OCI-LY3 (cell line): ENCODE measurements at regions not wholly inside any gene's neighbourhood (a gene's known extent, or its start where the extent isn't known, plus 50 kb on each side); places are given as distances from the start of the nearest gene placed in this dataset.

Experiments
- H2AFZ ChIP-seq: fragments of 200-600, 300-600 bp; shearing (Covaris generic); 2 replicates; pipeline ENCODE4 v1.6.0; 2014; ENCODE audit warnings: antibody characterized with exemption, low read depth, low read length
- H3K27ac ChIP-seq: fragments of 200-600, 300-600 bp; sonication (generic); 2 replicates; pipeline ENCODE4 v1.5.1; 2014; ENCODE audit warnings: mild to moderate bottlenecking, low read length, moderate library complexity, mixed read lengths
- H3K27me3 ChIP-seq: fragments of 200-600, 300-600 bp; sonication (generic); 2 replicates; pipeline ENCODE4 v1.6.1; 2014; ENCODE audit warnings: low read depth, low read length, mixed read lengths
- H3K36me3 ChIP-seq: fragments of 200-600, 300-600 bp; sonication (generic); replicated peaks from 2 replicates; pipeline ENCODE3; 2014; ENCODE audit warnings: low read depth, low read length, mixed read lengths
- H3K4me1 ChIP-seq: fragments of 300-600, 200-600 bp; sonication (generic); 2 replicates; pipeline ENCODE4 v1.6.1; 2014; ENCODE audit warnings: low read length, mixed read lengths
- H3K4me2 ChIP-seq: fragments of 200-600, 300-600 bp; sonication (generic); 2 replicates; pipeline ENCODE4 v1.6.1; 2014; ENCODE audit warnings: low read length, mixed read lengths
- H3K4me3 ChIP-seq: fragments of 300-600, 200-600 bp; sonication (generic); 2 replicates; pipeline ENCODE4 v1.5.1; 2014; ENCODE audit warnings: antibody characterized with exemption, mild to moderate bottlenecking, low read length, moderate library complexity
- H3K79me2 ChIP-seq: fragments of 300-600, 200-600 bp; shearing (Covaris generic); 2 replicates; pipeline ENCODE4 v1.6.1; 2014; ENCODE audit warnings: mild to moderate bottlenecking, low read length, mixed read lengths
- H3K9ac ChIP-seq: fragments of 300-600, 200-600 bp; shearing (Covaris generic); 2 replicates; pipeline ENCODE4 v1.6.0; 2014; ENCODE audit warnings: mild to moderate bottlenecking, low read length, moderate library complexity
- H3K9me3 ChIP-seq: fragments of 200-600, 300-600 bp; shearing (Covaris generic); 2 replicates; pipeline ENCODE4 v1.6.1; 2014; ENCODE audit warnings: low read length, mixed read lengths; ENCODE audit not compliant: insufficient read depth
- H4K20me1 ChIP-seq: fragments of 200-600, 300-600 bp; sonication (generic); 2 replicates; pipeline ENCODE4 v1.6.1; 2016; ENCODE audit warnings: low read length, mixed read lengths; ENCODE audit not compliant: insufficient read depth
- CTCF ChIP-seq: fragments of 200-600, 300-600 bp; sonication (generic); IDR thresholded peaks from 2 replicates; pipeline ENCODE4 v1.5.1; 2014; ENCODE audit warnings: antibody characterized with exemption, low read length, low read depth
- EZH2phosphoT487 ChIP-seq: fragments of 200-600 bp; shearing (Covaris generic); IDR thresholded peaks from 2 replicates; pipeline ENCODE4 v1.6.1; 2018; ENCODE audit warnings: antibody characterized with exemption, mixed run types, low read depth

GRCh38 chr2:104413890-104414289 is 440.0 kb upstream of the POU3F3 start:
- Histone ChIP-seq H3K79me2 (no peaks in the 10 kb centered on the region), H3K36me3 (no peaks in the 10 kb centered on the region), H3K27ac (no peak overlapping the region), H3K4me1 (no peaks in the 10 kb centered on the region), H3K27me3 (no peaks in the 10 kb centered on the region), H4K20me1 (no peaks in the 10 kb centered on the region), H3K4me3 (no peak overlapping the region), H3K9ac (no peak overlapping the region), H2AFZ (no peak overlapping the region), H3K4me2 (no peak overlapping the region), H3K9me3 (no peaks in the 10 kb centered on the region)
- TF ChIP-seq EZH2phosphoT487 (no peak), CTCF (no peak)

- TF ChIP-seq EZH2phosphoT487, result no peak
- TF ChIP-seq CTCF, result no peak
- no peaks in the 10 kb centered on the region for H3K4me1 ChIP-seq
- H3K9ac ChIP-seq, result no peak overlapping the region
- no peak overlapping the region for H3K27ac ChIP-seq
- no peak overlapping the region for H3K4me2 ChIP-seq
- H3K4me3 ChIP-seq, result no peak overlapping the region
- H3K79me2 ChIP-seq, result no peaks in the 10 kb centered on the region
- no peaks in the 10 kb centered on the region for H3K36me3 ChIP-seq
- H3K9me3 ChIP-seq, result no peaks in the 10 kb centered on the region
- no peak overlapping the region for H2AFZ ChIP-seq
- no peaks in the 10 kb centered on the region for H4K20me1 ChIP-seq
- no peaks in the 10 kb centered on the region for H3K27me3 ChIP-seq
Observed at GRCh38 chr2:104415284-104415683, 438.6 kb upstream of the POU3F3 start.

- Histone ChIP-seq H3K27me3 (no peaks in the 10 kb centered on the region), H3K4me2 (no peak overlapping the region)
Observed at GRCh38 chr2:104416339-104417000, 437.4 kb upstream of the POU3F3 start.

DNA sequence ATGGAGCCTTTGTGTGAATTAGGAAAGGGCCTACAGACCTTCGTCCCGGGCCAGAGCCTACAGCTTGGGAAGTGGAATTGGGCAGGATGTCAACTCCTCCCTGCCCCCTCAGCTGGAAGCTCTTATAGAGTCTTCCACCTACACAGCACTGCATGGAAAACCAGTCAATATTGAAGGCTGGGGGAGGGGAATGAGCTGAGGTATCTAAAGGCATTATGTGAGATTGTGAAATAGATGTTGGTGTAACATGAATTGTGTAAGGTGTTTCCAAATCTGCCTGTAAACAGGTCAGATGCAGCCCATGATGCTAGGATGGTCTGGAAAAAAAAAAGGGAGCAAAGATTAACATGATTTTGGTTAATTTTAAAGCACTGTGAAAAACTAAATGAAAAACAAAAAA is 433.5 kb upstream of the POU3F3 start:
- no peak for TF ChIP-seq EZH2phosphoT487
- Histone ChIP-seq H3K9me3 (no peaks in the 10 kb centered on the region), H2AFZ (no peak overlapping the region), H3K36me3 (no peaks in the 10 kb centered on the region), H4K20me1 (no peaks in the 10 kb centered on the region), H3K79me2 (no peaks in the 10 kb centered on the region), H3K9ac (no peak overlapping the region), H3K4me1 (no peaks in the 10 kb centered on the region), H3K4me2 (no peak overlapping the region), H3K27ac (no peak overlapping the region), H3K27me3 (no peaks in the 10 kb centered on the region), H3K4me3 (no peak overlapping the region)

More at GRCh38 chr2:104416339-104417000, 437.4 kb upstream of the POU3F3 start:
- H2AFZ ChIP-seq, result no peak overlapping the region
- no peaks in the 10 kb centered on the region for H4K20me1 ChIP-seq
- H3K9ac ChIP-seq, result no peak overlapping the region
- no peak overlapping the region for H3K27ac ChIP-seq
- H3K36me3 ChIP-seq, result no peaks in the 10 kb centered on the region
- no peaks in the 10 kb centered on the region for H3K9me3 ChIP-seq
- no peaks in the 10 kb centered on the region for H3K4me1 ChIP-seq
- no peaks in the 10 kb centered on the region for H3K79me2 ChIP-seq
- no peak overlapping the region for H3K4me3 ChIP-seq
- TF ChIP-seq EZH2phosphoT487 (no peak), CTCF (no peak)
